ENCODE measurements at regions not wholly inside any gene's neighbourhood (a gene's known extent, or its start where the extent isn't known, plus 50 kb on each side); places are given as distances from the start of the nearest gene placed in this dataset.
"Not testable (repeated sequence)": the region's sequence is repeated elsewhere in the genome, so short reads cannot be mapped to it uniquely, and the experiment has no call there.

DNA sequence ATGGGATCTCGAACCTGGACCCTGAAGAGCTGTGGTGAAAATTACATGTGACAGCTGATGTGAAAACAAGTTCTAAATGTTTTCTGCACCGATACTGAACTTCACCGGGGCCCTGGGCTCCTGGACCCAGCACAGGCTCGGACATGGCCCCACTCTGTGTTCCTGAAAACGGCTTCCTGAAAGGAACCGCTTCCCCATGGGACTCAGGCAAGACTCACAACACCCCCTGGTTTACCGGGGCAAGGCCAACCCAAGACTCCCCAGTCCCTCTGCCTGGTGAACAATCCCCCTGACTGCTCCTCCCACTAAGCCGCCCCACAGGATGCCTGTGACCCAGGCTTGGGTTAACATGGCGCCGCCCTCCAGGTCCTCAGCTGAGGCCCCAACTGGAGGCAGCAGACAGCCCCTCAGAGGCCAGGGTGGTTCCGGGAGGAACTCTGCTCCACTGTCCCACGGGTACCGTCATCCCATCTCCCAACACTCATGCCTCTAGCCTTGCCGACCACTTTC, 124.5 kb upstream of the FOXD4L5 start:
- Histone ChIP-seq H3K9me3 (ENCODE audit: control insufficient read depth in 5 of 5, low read length in 5 of 5) (peaks cover 0 to 35% (median 22%) of the 10 kb centered on the region in 5 donors), H3K27me3 (ENCODE audit: control insufficient read depth in 5 of 5, insufficient read depth in 4 of 5, low read length in 5 of 5) (peaks cover 0 to 3% (median 0%) of the 10 kb centered on the region in 5 donors), H3K36me3 (ENCODE audit: control insufficient read depth in 5 of 5, insufficient read depth in 5 of 5, low read length in 5 of 5) (no peaks in the 10 kb centered on the region), H3K4me3 (ENCODE audit: low read depth in 1 of 5, low read length in 5 of 5) (no peak overlapping the region), H3K4me1 (ENCODE audit: control insufficient read depth in 5 of 5, insufficient read depth in 5 of 5, low read length in 5 of 5) (no peaks in the 10 kb centered on the region), H3K27ac (ENCODE audit: low read depth, low read length) (no peak overlapping the region), H3K9ac (ENCODE audit: low read length in 5 of 5) (no peak overlapping the region)

DNA sequence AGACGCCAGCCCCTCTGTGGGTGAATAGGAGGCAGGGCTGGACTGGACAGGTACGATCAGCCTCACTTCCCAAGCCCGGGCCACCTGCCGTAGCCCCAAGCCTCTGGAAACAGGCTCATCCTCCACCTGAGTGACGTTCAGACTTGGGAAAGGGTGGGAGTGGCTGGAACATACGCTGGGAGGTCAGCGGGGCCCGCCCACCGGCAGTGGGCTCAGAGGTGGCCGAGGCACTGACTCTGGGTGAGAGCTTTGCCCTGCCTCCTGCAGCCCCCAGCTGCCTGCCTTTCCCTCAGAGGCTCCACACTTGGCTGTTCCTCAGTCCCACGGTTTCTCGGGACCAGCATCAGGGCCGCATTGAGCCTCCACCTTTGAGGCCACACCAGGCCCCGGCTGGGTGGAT, 123.8 kb upstream of the FOXD4L5 start:
- not testable (repeated sequence) for H3K9ac ChIP-seq (ENCODE audit: low read length in 5 of 5); H3K27ac ChIP-seq (ENCODE audit: low read depth, low read length); H3K27me3 ChIP-seq (ENCODE audit: control insufficient read depth in 5 of 5, insufficient read depth in 4 of 5, low read length in 5 of 5); H3K36me3 ChIP-seq (ENCODE audit: control insufficient read depth in 5 of 5, insufficient read depth in 5 of 5, low read length in 5 of 5); H3K4me1 ChIP-seq (ENCODE audit: control insufficient read depth in 5 of 5, insufficient read depth in 5 of 5, low read length in 5 of 5); H3K4me3 ChIP-seq (ENCODE audit: low read depth in 1 of 5, low read length in 5 of 5)
- H3K9me3 ChIP-seq (ENCODE audit: control insufficient read depth in 5 of 5, low read length in 5 of 5), result peaks cover 0 to 32% (median 17%) of the 10 kb centered on the region in 5 donors

DNA sequence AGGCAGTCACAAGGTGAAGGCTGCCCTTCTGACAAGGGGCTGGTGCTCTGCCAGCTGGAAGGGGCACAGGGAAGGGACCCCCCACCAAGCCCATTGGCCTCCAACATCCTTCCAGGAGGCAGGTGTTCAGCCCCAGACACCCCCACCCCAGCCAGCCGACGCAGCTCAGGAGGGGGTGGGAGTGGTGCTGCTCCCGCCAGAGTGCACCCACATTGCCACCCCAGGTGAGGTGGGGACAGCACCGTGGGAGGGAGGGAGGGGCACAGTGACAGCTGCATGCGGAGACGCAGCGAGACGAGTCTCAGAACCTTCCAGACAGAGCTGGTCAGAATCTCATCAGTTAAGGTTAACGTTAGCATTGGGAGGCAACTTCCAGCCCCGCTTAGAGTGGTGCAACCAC, 121.6 kb upstream of the FOXD4L5 start:
- H3K27ac ChIP-seq (ENCODE audit: low read depth, low read length); H3K9ac ChIP-seq (ENCODE audit: low read length in 5 of 5); H3K4me1 ChIP-seq (ENCODE audit: control insufficient read depth in 5 of 5, insufficient read depth in 5 of 5, low read length in 5 of 5); H3K36me3 ChIP-seq (ENCODE audit: control insufficient read depth in 5 of 5, insufficient read depth in 5 of 5, low read length in 5 of 5); H3K27me3 ChIP-seq (ENCODE audit: control insufficient read depth in 5 of 5, insufficient read depth in 4 of 5, low read length in 5 of 5); H3K4me3 ChIP-seq (ENCODE audit: low read depth in 1 of 5, low read length in 5 of 5): not testable (repeated sequence)
- peaks cover 0 to 32% (median 13%) of the 10 kb centered on the region in 5 donors for H3K9me3 ChIP-seq (ENCODE audit: control insufficient read depth in 5 of 5, low read length in 5 of 5)

GRCh38 chr9:65405766-65406165, 120.8 kb upstream of the FOXD4L5 start:
- peaks cover 0 to 29% (median 14%) of the 10 kb centered on the region in 5 donors for H3K9me3 ChIP-seq (ENCODE audit: control insufficient read depth in 5 of 5, low read length in 5 of 5)
- H3K27ac ChIP-seq (ENCODE audit: low read depth, low read length); H3K9ac ChIP-seq (ENCODE audit: low read length in 5 of 5); H3K4me1 ChIP-seq (ENCODE audit: control insufficient read depth in 5 of 5, insufficient read depth in 5 of 5, low read length in 5 of 5); H3K27me3 ChIP-seq (ENCODE audit: control insufficient read depth in 5 of 5, insufficient read depth in 4 of 5, low read length in 5 of 5); H3K4me3 ChIP-seq (ENCODE audit: low read depth in 1 of 5, low read length in 5 of 5); H3K36me3 ChIP-seq (ENCODE audit: control insufficient read depth in 5 of 5, insufficient read depth in 5 of 5, low read length in 5 of 5): not testable (repeated sequence)

GRCh38 chr9:65405253-65405652, 120.2 kb upstream of the FOXD4L5 start:
- Histone ChIP-seq H3K4me1 (ENCODE audit: control insufficient read depth in 5 of 5, insufficient read depth in 5 of 5, low read length in 5 of 5) (no peaks in the 10 kb centered on the region), H3K27me3 (ENCODE audit: control insufficient read depth in 5 of 5, insufficient read depth in 4 of 5, low read length in 5 of 5) (peaks cover 0 to 3% (median 0%) of the 10 kb centered on the region in 5 donors), H3K4me3 (ENCODE audit: low read depth in 1 of 5, low read length in 5 of 5) (no peak overlapping the region), H3K9ac (ENCODE audit: low read length in 5 of 5) (no peak overlapping the region), H3K36me3 (ENCODE audit: control insufficient read depth in 5 of 5, insufficient read depth in 5 of 5, low read length in 5 of 5) (no peaks in the 10 kb centered on the region), H3K9me3 (ENCODE audit: control insufficient read depth in 5 of 5, low read length in 5 of 5) (peaks cover 0 to 25% (median 14%) of the 10 kb centered on the region in 5 donors), H3K27ac (ENCODE audit: low read depth, low read length) (no peak overlapping the region)

- H3K9me3 ChIP-seq (ENCODE audit: control insufficient read depth in 5 of 5, low read length in 5 of 5), result peaks cover 0 to 18% (median 13%) of the 10 kb centered on the region in 5 donors
- no peak overlapping the region for H3K4me3 ChIP-seq (ENCODE audit: low read depth in 1 of 5, low read length in 5 of 5)
- no peaks in the 10 kb centered on the region for H3K36me3 ChIP-seq (ENCODE audit: control insufficient read depth in 5 of 5, insufficient read depth in 5 of 5, low read length in 5 of 5)
- H3K27ac ChIP-seq (ENCODE audit: low read depth, low read length), result no peak overlapping the region
- H3K27me3 ChIP-seq (ENCODE audit: control insufficient read depth in 5 of 5, insufficient read depth in 4 of 5, low read length in 5 of 5), result no peaks in the 10 kb centered on the region
- no peaks in the 10 kb centered on the region for H3K4me1 ChIP-seq (ENCODE audit: control insufficient read depth in 5 of 5, insufficient read depth in 5 of 5, low read length in 5 of 5)
- H3K9ac ChIP-seq (ENCODE audit: low read length in 5 of 5), result no peak overlapping the region
Measured at GRCh38 chr9:65404232-65405006, 119.4 kb upstream of the FOXD4L5 start.

DNA sequence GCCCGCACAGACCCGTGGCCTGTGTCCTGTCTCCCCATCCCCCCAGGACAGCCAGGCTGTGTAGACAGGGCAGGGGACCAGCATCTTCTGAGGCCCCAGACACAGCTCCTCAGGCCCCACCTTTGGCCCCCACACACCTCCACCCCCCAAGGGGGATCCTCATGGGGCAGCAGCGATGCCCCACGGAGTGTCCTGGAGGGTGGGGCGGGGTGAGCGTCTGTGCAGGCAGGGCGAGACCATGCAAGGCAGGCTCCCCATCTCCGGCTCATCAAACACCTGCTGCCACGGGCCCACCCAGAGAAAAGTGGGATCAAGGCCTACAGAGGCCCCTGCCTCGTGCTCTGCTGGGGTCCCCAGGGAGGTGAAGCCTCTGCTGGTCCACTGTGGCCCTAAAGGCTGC, 118.7 kb upstream of the FOXD4L5 start:
- Histone ChIP-seq H3K27me3 (ENCODE audit: control insufficient read depth in 5 of 5, insufficient read depth in 4 of 5, low read length in 5 of 5) (no peaks in the 10 kb centered on the region), H3K27ac (ENCODE audit: low read depth, low read length) (no peak overlapping the region), H3K36me3 (ENCODE audit: control insufficient read depth in 5 of 5, insufficient read depth in 5 of 5, low read length in 5 of 5) (no peaks in the 10 kb centered on the region), H3K9ac (ENCODE audit: low read length in 5 of 5) (no peak overlapping the region), H3K4me3 (ENCODE audit: low read depth in 1 of 5, low read length in 5 of 5) (no peak overlapping the region), H3K4me1 (ENCODE audit: control insufficient read depth in 5 of 5, insufficient read depth in 5 of 5, low read length in 5 of 5) (no peaks in the 10 kb centered on the region), H3K9me3 (ENCODE audit: control insufficient read depth in 5 of 5, low read length in 5 of 5) (peaks cover 0 to 18% (median 13%) of the 10 kb centered on the region in 5 donors)

GRCh38 chr9:65403072-65403471, 118.1 kb upstream of the FOXD4L5 start:
- H3K27ac ChIP-seq (ENCODE audit: low read depth, low read length); H3K4me1 ChIP-seq (ENCODE audit: control insufficient read depth in 5 of 5, insufficient read depth in 5 of 5, low read length in 5 of 5); H3K27me3 ChIP-seq (ENCODE audit: control insufficient read depth in 5 of 5, insufficient read depth in 4 of 5, low read length in 5 of 5); H3K4me3 ChIP-seq (ENCODE audit: low read depth in 1 of 5, low read length in 5 of 5); H3K9ac ChIP-seq (ENCODE audit: low read length in 5 of 5); H3K36me3 ChIP-seq (ENCODE audit: control insufficient read depth in 5 of 5, insufficient read depth in 5 of 5, low read length in 5 of 5): not testable (repeated sequence)
- H3K9me3 ChIP-seq (ENCODE audit: control insufficient read depth in 5 of 5, low read length in 5 of 5), result peaks cover 0 to 18% (median 13%) of the 10 kb centered on the region in 5 donors

- not testable (repeated sequence) for H3K9ac ChIP-seq (ENCODE audit: low read length in 5 of 5); H3K4me1 ChIP-seq (ENCODE audit: control insufficient read depth in 5 of 5, insufficient read depth in 5 of 5, low read length in 5 of 5); H3K27ac ChIP-seq (ENCODE audit: low read depth, low read length); H3K4me3 ChIP-seq (ENCODE audit: low read depth in 1 of 5, low read length in 5 of 5); H3K27me3 ChIP-seq (ENCODE audit: control insufficient read depth in 5 of 5, insufficient read depth in 4 of 5, low read length in 5 of 5); H3K36me3 ChIP-seq (ENCODE audit: control insufficient read depth in 5 of 5, insufficient read depth in 5 of 5, low read length in 5 of 5)
- H3K9me3 ChIP-seq (ENCODE audit: control insufficient read depth in 5 of 5, low read length in 5 of 5), result peaks cover 0 to 18% (median 13%) of the 10 kb centered on the region in 5 donors
Measured at GRCh38 chr9:65402206-65402870, 117.3 kb upstream of the FOXD4L5 start.

- H3K9ac ChIP-seq (ENCODE audit: low read length in 5 of 5); H3K27ac ChIP-seq (ENCODE audit: low read depth, low read length); H3K4me1 ChIP-seq (ENCODE audit: control insufficient read depth in 5 of 5, insufficient read depth in 5 of 5, low read length in 5 of 5); H3K27me3 ChIP-seq (ENCODE audit: control insufficient read depth in 5 of 5, insufficient read depth in 4 of 5, low read length in 5 of 5); H3K36me3 ChIP-seq (ENCODE audit: control insufficient read depth in 5 of 5, insufficient read depth in 5 of 5, low read length in 5 of 5); H3K4me3 ChIP-seq (ENCODE audit: low read depth in 1 of 5, low read length in 5 of 5): not testable (repeated sequence)
- peaks cover 0 to 18% (median 13%) of the 10 kb centered on the region in 5 donors for H3K9me3 ChIP-seq (ENCODE audit: control insufficient read depth in 5 of 5, low read length in 5 of 5)
Measured at GRCh38 chr9:65401456-65402045, 116.5 kb upstream of the FOXD4L5 start.
